ENCODE measurements at regions not wholly inside any gene's neighbourhood (a gene's known extent, or its start where the extent isn't known, plus 50 kb on each side); places are given as distances from the start of the nearest gene placed in this dataset.
"Not testable (repeated sequence)": the region's sequence is repeated elsewhere in the genome, so short reads cannot be mapped to it uniquely, and the experiment has no call there.

DNA sequence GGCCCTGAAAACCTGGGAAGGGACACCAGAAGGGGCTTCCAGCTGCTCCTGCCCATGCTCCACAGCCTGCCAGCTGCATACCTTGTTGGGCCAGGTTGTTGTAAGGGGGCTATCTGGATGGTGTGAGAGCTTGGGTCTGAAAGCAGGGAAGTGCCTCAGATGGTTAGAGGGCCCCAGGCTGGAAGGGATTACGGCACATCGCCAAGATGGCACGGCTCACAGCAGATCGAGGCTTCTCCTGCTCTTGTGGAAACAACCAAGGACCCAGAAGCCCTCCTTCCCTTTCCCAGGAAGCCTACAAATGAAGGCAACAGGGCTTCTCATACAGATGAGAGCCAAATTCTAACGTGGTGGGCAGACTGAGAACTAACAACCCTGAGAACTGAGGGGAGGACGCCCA, 121.7 kb upstream of the ADCY2 start:
- Histone ChIP-seq H3K9me3 (no peaks in the 10 kb centered on the region), H3K27me3 (no peaks in the 10 kb centered on the region), H3K36me3 (no peaks in the 10 kb centered on the region), H4K20me1 (no peaks in the 10 kb centered on the region), H3K4me1 (no peaks in the 10 kb centered on the region), H3K27ac (no peak overlapping the region), H3K4me2 (no peak overlapping the region), H3K9ac (no peak overlapping the region), H3K4me3 (no peak overlapping the region)
- TF ChIP-seq Cebpa-rat (IDR thresholded peaks at IDR 0.05): no peak

- H3K36me3 ChIP-seq, H3K4me3 ChIP-seq, H3K9ac ChIP-seq, H3K9me3 ChIP-seq, H3K27ac ChIP-seq, H4K20me1 ChIP-seq, H3K27me3 ChIP-seq, H3K4me1 ChIP-seq, H3K4me2 ChIP-seq: not testable (repeated sequence)
These were observed 106.3 kb upstream of the ADCY2 start for GRCh38 chr5:7289634-7290033.

- not testable (repeated sequence) for H3K27ac ChIP-seq, H3K4me2 ChIP-seq, H3K9ac ChIP-seq, H3K4me1 ChIP-seq, H3K9me3 ChIP-seq, H3K27me3 ChIP-seq, H4K20me1 ChIP-seq, H3K4me3 ChIP-seq, H3K36me3 ChIP-seq
These were observed 98.1 kb upstream of the ADCY2 start for GRCh38 chr5:7297821-7298220.

- not testable (repeated sequence) for H3K9ac ChIP-seq, H3K4me1 ChIP-seq, H3K36me3 ChIP-seq, H3K4me3 ChIP-seq, H4K20me1 ChIP-seq, H3K27ac ChIP-seq, H3K4me2 ChIP-seq, H3K9me3 ChIP-seq, H3K27me3 ChIP-seq
These were observed 96.2 kb upstream of the ADCY2 start for GRCh38 chr5:7299731-7300130.

DNA sequence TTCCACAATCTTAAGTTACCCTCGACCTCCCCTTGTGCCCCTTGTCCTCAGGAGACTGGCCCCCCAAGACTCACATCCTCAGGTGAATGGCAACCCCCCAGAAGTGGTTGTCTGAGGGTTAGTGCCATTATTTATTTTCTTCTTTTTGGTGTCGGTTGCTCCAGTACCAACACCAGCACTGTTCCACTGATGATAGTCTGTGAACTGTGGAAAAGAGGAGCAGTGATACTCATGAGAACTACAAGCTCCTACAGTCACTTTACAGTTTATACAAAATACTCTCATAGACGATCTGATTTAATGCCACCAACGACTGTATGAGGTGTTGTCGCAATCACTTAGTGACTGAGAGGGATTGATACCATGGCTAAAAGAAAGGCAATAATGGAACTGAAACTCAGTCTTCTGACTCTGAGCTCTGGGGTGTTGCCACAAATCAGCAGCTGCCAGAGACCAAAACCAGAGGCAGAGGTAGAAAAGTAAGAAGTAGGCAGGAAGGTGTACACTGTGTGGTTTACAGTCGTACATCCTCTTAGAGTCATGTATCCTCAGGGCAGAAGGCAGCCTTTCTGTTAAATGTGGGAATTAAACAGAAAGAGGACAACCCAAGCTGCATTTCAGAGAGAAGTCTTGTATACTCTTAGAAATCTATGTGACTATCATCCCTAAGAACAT, 90.8 kb upstream of the ADCY2 start:
- H3K27me3 ChIP-seq, H3K4me1 ChIP-seq, H3K4me2 ChIP-seq, H3K36me3 ChIP-seq, H3K27ac ChIP-seq, H3K9me3 ChIP-seq, H3K4me3 ChIP-seq, H4K20me1 ChIP-seq, H3K9ac ChIP-seq: not testable (repeated sequence)

DNA sequence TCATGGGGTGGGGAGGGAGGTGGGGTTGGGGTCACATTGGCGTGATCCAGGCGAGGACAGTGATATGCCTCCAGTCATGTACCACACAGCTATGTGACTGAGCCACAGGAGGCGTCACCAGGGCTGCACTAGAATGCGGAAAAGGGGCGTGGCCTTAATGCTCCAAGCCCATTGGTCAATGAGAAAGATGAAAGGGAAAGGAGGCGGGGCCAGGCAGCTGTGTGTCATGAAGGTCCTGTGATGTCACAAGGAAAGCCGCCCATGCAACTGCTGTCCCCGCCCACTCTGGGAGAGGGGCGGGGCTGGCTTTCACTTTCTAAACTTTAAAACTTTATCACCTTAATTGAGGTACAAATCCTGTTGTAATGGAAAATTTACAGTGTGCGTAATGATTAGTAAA, 89.4 kb upstream of the ADCY2 start:
- not testable (repeated sequence) for H3K27ac ChIP-seq, H3K9ac ChIP-seq, H3K27me3 ChIP-seq, H3K9me3 ChIP-seq, H3K4me1 ChIP-seq, H3K4me2 ChIP-seq, H3K36me3 ChIP-seq, H4K20me1 ChIP-seq, H3K4me3 ChIP-seq

DNA sequence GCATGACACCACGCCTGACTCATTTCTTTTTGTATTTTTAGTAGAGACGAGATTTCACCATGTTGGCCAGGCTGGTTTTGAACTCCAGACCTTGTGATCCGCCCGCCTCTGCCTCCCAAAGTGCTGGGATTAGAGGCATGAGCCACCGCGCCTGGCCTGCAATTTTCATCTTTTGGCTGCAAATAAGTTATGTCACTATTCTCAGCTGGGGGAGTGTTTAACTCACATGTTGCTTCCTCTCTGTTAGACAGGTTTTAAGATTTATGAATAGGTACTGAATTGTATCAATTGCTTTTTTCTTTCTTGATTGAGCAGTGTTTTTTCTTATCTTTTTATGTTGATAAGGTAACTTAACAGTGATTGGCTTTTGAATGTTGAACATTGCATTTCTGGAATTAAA, 88.2 kb upstream of the ADCY2 start:
- not testable (repeated sequence) for H3K27me3 ChIP-seq

DNA sequence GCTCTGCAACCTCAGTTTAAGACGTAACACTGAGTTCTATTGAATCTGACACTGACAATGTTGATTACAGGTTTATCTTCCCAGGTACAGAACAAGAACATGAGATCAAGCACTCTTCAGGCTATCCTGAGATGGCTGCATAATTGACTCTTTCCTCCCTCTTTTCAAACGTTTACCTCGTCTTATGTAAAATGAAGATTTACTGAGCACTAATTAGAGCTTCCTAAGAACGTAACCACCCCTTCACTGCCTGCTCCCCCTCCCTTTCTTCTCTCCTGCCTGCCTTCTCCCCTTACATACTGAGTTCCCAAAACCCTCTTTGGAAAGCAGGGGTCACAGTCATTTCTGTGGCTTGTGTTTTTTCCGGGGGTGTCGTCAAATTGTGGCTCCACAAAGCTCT, 86.2 kb upstream of the ADCY2 start:
- not testable (repeated sequence) for H3K9me3 ChIP-seq, H3K27ac ChIP-seq, H3K9ac ChIP-seq, H3K4me3 ChIP-seq, H3K27me3 ChIP-seq, H4K20me1 ChIP-seq, H3K4me1 ChIP-seq, H3K4me2 ChIP-seq, H3K36me3 ChIP-seq

More for the DNA sequence above, 88.2 kb upstream of the ADCY2 start:
- not testable (repeated sequence) for H4K20me1 ChIP-seq, H3K4me3 ChIP-seq, H3K9me3 ChIP-seq, H3K36me3 ChIP-seq, H3K4me2 ChIP-seq, H3K27ac ChIP-seq, H3K9ac ChIP-seq, H3K4me1 ChIP-seq

DNA sequence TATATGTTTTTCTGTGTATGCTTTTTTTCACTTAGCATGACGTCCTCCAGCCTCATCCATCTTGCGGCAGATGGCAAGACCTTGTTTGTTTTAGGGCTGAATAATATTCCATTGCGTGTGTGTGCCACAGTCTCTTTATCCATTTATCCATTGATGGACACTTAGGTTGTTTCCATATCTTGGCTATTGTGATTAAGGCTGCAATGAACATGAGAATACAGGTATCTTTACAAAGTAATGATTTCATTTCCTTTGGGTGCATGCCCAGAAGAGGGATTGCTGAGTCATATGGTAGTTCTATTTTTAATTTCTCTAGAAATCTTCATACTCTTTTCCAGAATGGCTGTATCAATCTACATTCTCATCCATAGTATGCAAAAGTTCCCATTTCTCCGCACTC, 85.3 kb upstream of the ADCY2 start:
- H3K4me2 ChIP-seq, H3K36me3 ChIP-seq, H4K20me1 ChIP-seq, H3K27me3 ChIP-seq, H3K27ac ChIP-seq, H3K9me3 ChIP-seq, H3K9ac ChIP-seq, H3K4me3 ChIP-seq, H3K4me1 ChIP-seq: not testable (repeated sequence)

- H3K27me3 ChIP-seq: no peaks in the 10 kb centered on the region
These were observed 80.8 kb upstream of the ADCY2 start for GRCh38 chr5:7315118-7315517.

GRCh38 chr5:7317751-7318150, 78.2 kb upstream of the ADCY2 start:
- no peaks in the 10 kb centered on the region for H4K20me1 ChIP-seq
- no peak overlapping the region for H3K4me2 ChIP-seq
- H3K9me3 ChIP-seq: no peaks in the 10 kb centered on the region
- no peaks in the 10 kb centered on the region for H3K4me1 ChIP-seq
- H3K4me3 ChIP-seq: no peak overlapping the region
- H3K27ac ChIP-seq: no peak overlapping the region
- no peak for TF ChIP-seq Cebpa-rat (IDR thresholded peaks at IDR 0.05)
- H3K36me3 ChIP-seq: no peaks in the 10 kb centered on the region
- no peak overlapping the region for H3K9ac ChIP-seq
- H3K27me3 ChIP-seq: no peaks in the 10 kb centered on the region

More at GRCh38 chr5:7315118-7315517, 80.8 kb upstream of the ADCY2 start:
- no peaks in the 10 kb centered on the region for H4K20me1 ChIP-seq
- H3K4me3 ChIP-seq: no peak overlapping the region
- no peak overlapping the region for H3K4me2 ChIP-seq
- TF ChIP-seq Cebpa-rat (IDR thresholded peaks at IDR 0.05): no peak
- no peak overlapping the region for H3K9ac ChIP-seq
- no peak overlapping the region for H3K27ac ChIP-seq
- no peaks in the 10 kb centered on the region for H3K9me3 ChIP-seq
- no peaks in the 10 kb centered on the region for H3K4me1 ChIP-seq
- no peaks in the 10 kb centered on the region for H3K36me3 ChIP-seq
